Astrocyte (in vitro differentiated cells and primary cell): ENCODE measurements at regions not wholly inside any gene's neighbourhood (a gene's known extent, or its start where the extent isn't known, plus 50 kb on each side); places are given as distances from the start of the nearest gene placed in this dataset.

Experiments used
- DNase-seq: peaks from one replicate; pipeline ENCODE4 v3.0.0-alpha.2; 2010; ENCODE audit warnings: low read depth
- FAIRE-seq: peaks from 2 replicates; lab custom pipeline; 2011; peaks lifted over from hg19 to GRCh38; lab: Jason Lieb, UNC
- H2AFZ ChIP-seq: 2 replicates; pipeline ENCODE4 v1.6.0; 2012; ENCODE audit warnings: low read depth, low read length, inconsistent platforms
- H3K27ac ChIP-seq: 2 replicates; pipeline ENCODE4 v1.5.1; 2011; ENCODE audit warnings: low read depth, low read length, inconsistent platforms
- H3K27me3 ChIP-seq: 2 replicates; pipeline ENCODE4 v1.6.0; 2011; ENCODE audit warnings: low read length, inconsistent platforms; ENCODE audit not compliant: insufficient read depth
- H3K36me3 ChIP-seq: 2 replicates; pipeline ENCODE4 v1.5.1; 2011; ENCODE audit warnings: low read length, inconsistent platforms; ENCODE audit not compliant: insufficient read depth
- H3K4me1 ChIP-seq: 2 replicates; pipeline ENCODE4 v1.5.1; 2011; ENCODE audit warnings: low read length, inconsistent platforms; ENCODE audit not compliant: insufficient read depth
- H3K4me2 ChIP-seq: 2 replicates; pipeline ENCODE4 v1.6.0; 2012; ENCODE audit warnings: low read length, inconsistent platforms
- H3K4me3 ChIP-seq: 2 replicates; pipeline ENCODE4 v1.5.1; 2011; ENCODE audit warnings: low read depth, mild to moderate bottlenecking, low read length, inconsistent platforms; ENCODE audit not compliant: insufficient read depth
- H3K79me2 ChIP-seq: 2 replicates; pipeline ENCODE4 v1.6.0; 2012; ENCODE audit warnings: mild to moderate bottlenecking, low read length, inconsistent platforms; ENCODE audit not compliant: insufficient read depth
- H3K9ac ChIP-seq: 2 replicates; pipeline ENCODE4 v1.6.0; 2012; ENCODE audit warnings: mild to moderate bottlenecking, low read length, inconsistent platforms
- H3K9me3 ChIP-seq: 2 replicates; pipeline ENCODE4 v1.5.1; 2012; ENCODE audit warnings: low read depth, mild to moderate bottlenecking, low read length, inconsistent platforms; ENCODE audit not compliant: insufficient read depth
- H4K20me1 ChIP-seq: 2 replicates; pipeline ENCODE4 v1.6.0; 2012; ENCODE audit warnings: low read length, inconsistent platforms; ENCODE audit not compliant: insufficient read depth
- H3K27ac Mint-ChIP-seq: one replicate; pipeline ENCODE4 v1.8.0; 2021; ENCODE audit warnings: mild to moderate bottlenecking, mixed read lengths; ENCODE audit not compliant: unreplicated experiment
- H3K27me3 Mint-ChIP-seq: one replicate; pipeline ENCODE4 v1.8.0; 2021; ENCODE audit warnings: low read depth, mixed read lengths; ENCODE audit not compliant: unreplicated experiment
- H3K36me3 Mint-ChIP-seq: one replicate; pipeline ENCODE4 v1.8.0; 2021; ENCODE audit warnings: low read depth, mixed read lengths; ENCODE audit not compliant: unreplicated experiment
- H3K4me1 Mint-ChIP-seq: one replicate; pipeline ENCODE4 v1.8.0; 2021; ENCODE audit warnings: low read depth, mixed read lengths; ENCODE audit not compliant: unreplicated experiment
- H3K4me3 Mint-ChIP-seq: one replicate; pipeline ENCODE4 v1.8.0; 2021; ENCODE audit warnings: mild to moderate bottlenecking, moderate library complexity, mixed read lengths; ENCODE audit not compliant: unreplicated experiment
- H3K9me3 Mint-ChIP-seq: one replicate; pipeline ENCODE4 v1.8.0; 2021; ENCODE audit warnings: mild to moderate bottlenecking, mixed read lengths; ENCODE audit not compliant: unreplicated experiment
- CTCF ChIP-seq: IDR thresholded peaks from 2 replicates; pipeline ENCODE4 v1.5.1; 2011; ENCODE audit warnings: low read depth, mild to moderate bottlenecking, inconsistent platforms, low read length, moderate library complexity; ENCODE audit not compliant: insufficient read depth
- EZH2 ChIP-seq: IDR thresholded peaks from 2 replicates; pipeline ENCODE4 v1.6.1; 2012; ENCODE audit warnings: mild to moderate bottlenecking, low read length, inconsistent platforms; ENCODE audit not compliant: insufficient read depth

GRCh38 chr20:39252035-39252434 lies 289.9 kb downstream of the DHX35 start:
- no peak overlapping the region for H3K4me3 ChIP-seq
- DNase-seq (no peak), FAIRE-seq (no peak)
- Mint-ChIP-seq H3K9me3 (no peaks in the 10 kb centered on the region), H3K4me3 (no peak overlapping the region), H3K27me3 (peaks cover 26% of the 10 kb centered on the region), H3K36me3 (no peaks in the 10 kb centered on the region), H3K4me1 (no peaks in the 10 kb centered on the region), H3K27ac (no peak overlapping the region)
- no peaks in the 10 kb centered on the region for H4K20me1 ChIP-seq
- H3K4me2 ChIP-seq = no peak overlapping the region
- TF ChIP-seq CTCF (no peak), EZH2 (no peak)
- no peaks in the 10 kb centered on the region for H3K9me3 ChIP-seq
- H3K9ac ChIP-seq = no peak overlapping the region
- no peaks in the 10 kb centered on the region for H3K27me3 ChIP-seq
- H2AFZ ChIP-seq = no peak overlapping the region
- no peaks in the 10 kb centered on the region for H3K79me2 ChIP-seq
- H3K27ac ChIP-seq = no peak overlapping the region
- no peaks in the 10 kb centered on the region for H3K36me3 ChIP-seq
- no peaks in the 10 kb centered on the region for H3K4me1 ChIP-seq

- Mint-ChIP-seq H3K27me3 (peaks cover 41% of the 10 kb centered on the region), H3K9me3 (peaks cover 2% of the 10 kb centered on the region), H3K27ac (no peak overlapping the region), H3K36me3 (no peaks in the 10 kb centered on the region), H3K4me3 (no peak overlapping the region), H3K4me1 (no peaks in the 10 kb centered on the region)
- H4K20me1 ChIP-seq = no peaks in the 10 kb centered on the region
- no peaks in the 10 kb centered on the region for H3K9me3 ChIP-seq
- FAIRE-seq (no peak), DNase-seq (no peak)
- no peaks in the 10 kb centered on the region for H3K4me1 ChIP-seq
- no peak overlapping the region for H3K4me2 ChIP-seq
- no peaks in the 10 kb centered on the region for H3K27me3 ChIP-seq
- H3K27ac ChIP-seq = no peak overlapping the region
- H3K79me2 ChIP-seq = no peaks in the 10 kb centered on the region
- no peaks in the 10 kb centered on the region for H3K36me3 ChIP-seq
- H3K9ac ChIP-seq = no peak overlapping the region
- no peak for TF ChIP-seq EZH2
- no peak for TF ChIP-seq CTCF
- H2AFZ ChIP-seq = no peak overlapping the region
- H3K4me3 ChIP-seq = no peak overlapping the region
These were observed 287.7 kb downstream of the DHX35 start for GRCh38 chr20:39249798-39250197.

GRCh38 chr20:39248862-39249485 lies 286.8 kb downstream of the DHX35 start:
- Histone ChIP-seq H3K27ac (no peak overlapping the region), H3K4me3 (no peak overlapping the region), H2AFZ (no peak overlapping the region), H3K36me3 (no peaks in the 10 kb centered on the region), H3K4me2 (no peak overlapping the region), H3K4me1 (no peaks in the 10 kb centered on the region), H3K27me3 (no peaks in the 10 kb centered on the region), H3K9me3 (no peaks in the 10 kb centered on the region), H3K79me2 (no peaks in the 10 kb centered on the region), H4K20me1 (no peaks in the 10 kb centered on the region), H3K9ac (no peak overlapping the region)
- TF ChIP-seq EZH2 (no peak), CTCF (no peak)
- Mint-ChIP-seq H3K9me3 (peaks cover 4% of the 10 kb centered on the region), H3K4me1 (no peaks in the 10 kb centered on the region), H3K27me3 (peaks cover 42% of the 10 kb centered on the region), H3K4me3 (no peak overlapping the region), H3K36me3 (no peaks in the 10 kb centered on the region), H3K27ac (no peak overlapping the region)
- DNase-seq (no peak), FAIRE-seq (no peak)
